ENCODE measurements at regions not wholly inside any gene's neighbourhood (a gene's known extent, or its start where the extent isn't known, plus 50 kb on each side); places are given as distances from the start of the nearest gene placed in this dataset.

DNA sequence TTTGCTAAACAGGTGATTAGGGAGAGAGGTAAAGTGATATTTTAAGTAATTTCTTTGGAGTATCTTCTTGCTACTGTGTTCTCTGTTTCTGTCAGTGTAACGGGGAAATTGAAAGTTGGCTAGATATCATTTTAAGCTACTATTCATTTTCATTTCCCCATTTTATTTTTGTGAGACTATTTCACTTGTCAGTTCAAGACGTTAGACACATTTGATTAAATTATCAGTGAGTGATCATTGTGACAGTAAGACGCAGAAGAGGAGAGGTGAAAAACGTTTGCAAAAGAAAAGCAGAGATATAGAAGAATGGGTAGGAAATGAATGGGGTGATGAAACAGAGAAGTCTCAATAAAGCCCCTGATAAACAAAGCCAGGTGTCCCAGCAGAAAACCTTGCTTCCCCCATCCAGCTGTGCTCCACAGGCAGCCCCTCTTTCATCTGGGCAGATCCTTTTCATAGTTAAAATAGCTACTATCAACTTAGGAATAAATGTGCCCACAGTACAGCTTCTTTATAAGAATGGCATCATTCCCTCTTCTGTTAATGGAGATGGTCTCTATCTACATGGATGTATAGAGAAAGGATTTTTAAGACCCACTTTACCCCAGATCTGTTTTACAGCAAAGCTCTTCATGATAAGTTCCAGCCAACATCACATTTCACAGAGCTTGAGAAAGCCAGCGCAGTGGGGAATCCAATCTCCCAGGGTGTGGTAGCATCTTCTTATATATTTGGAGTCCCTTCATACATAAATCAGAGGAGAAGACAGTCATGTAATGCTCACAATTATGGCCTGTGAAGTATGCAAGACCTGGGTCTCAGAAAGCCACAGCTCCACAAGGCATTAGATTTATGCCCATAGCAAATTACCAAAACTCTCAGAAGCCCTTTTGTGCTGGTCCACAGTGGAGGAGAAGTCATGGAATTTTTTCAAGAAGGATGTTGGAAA is 138.1 kb upstream of the ITGB1 start (continued):
- TF ChIP-seq ATF3 (IDR thresholded peaks at IDR 0.05; ENCODE audit: insufficient read depth, low read depth, low read length) (no peak), SP2 (IDR thresholded peaks at IDR 0.05; ENCODE audit: low read length) (no peak), FOSL1 (IDR thresholded peaks at IDR 0.05; ENCODE audit: insufficient read depth, low read depth, low read length) (no peak)

All from H1 (cell line).